Mucosa of descending colon (tissue), 3 donors: ENCODE measurements at regions not wholly inside any gene's neighbourhood (a gene's known extent, or its start where the extent isn't known, plus 50 kb on each side); places are given as distances from the start of the nearest gene placed in this dataset.
"Not testable (repeated sequence)": the region's sequence is repeated elsewhere in the genome, so short reads cannot be mapped to it uniquely, and the experiment has no call there.

Experiments
- ATAC-seq: fragments of 200-7000 bp; cut with Tn5 transposase; one replicate; pipeline ENCODE4 v1.9.1; 2020; ENCODE audit warnings: mild to moderate bottlenecking, moderate library complexity
- DNase-seq, 3 donors: peaks; one replicate each; pipeline ENCODE4 v3.0.0-alpha.2; 2020
- H3K36me3 ChIP-seq: fragments of 200-600 bp; one replicate; pipeline ENCODE4 v1.8.0; 2021; ENCODE audit warnings: low read depth, mild to moderate bottlenecking
- H3K4me1 ChIP-seq: fragments of 200-600 bp; one replicate; pipeline ENCODE4 v1.8.0; 2021; ENCODE audit warnings: low read depth, mild to moderate bottlenecking
- H3K4me3 ChIP-seq: fragments of 200-600 bp; one replicate; pipeline ENCODE4 v1.8.0; 2021; ENCODE audit warnings: mild to moderate bottlenecking
- H3K9me3 ChIP-seq: fragments of 200-600 bp; one replicate; pipeline ENCODE4 v1.8.0; 2021; ENCODE audit warnings: mild to moderate bottlenecking
- intact Hi-C, 2 donors: fragments of 100-400 bp; cut with DNase I in 1 of 2; cut with micrococcal nuclease in 1 of 2; formaldehyde crosslinking; loops; one replicate each; pipeline versions ENCODE4 v1.11.0 to v1.11.1; 2022; cut with DNase I, micrococcal nuclease
- TF ChIP-seq, protein P1 (sequence below): fragments of 200-600 bp; IDR thresholded peaks from one replicate; pipeline ENCODE4 v1.8.0; 2022; ENCODE audit warnings: antibody characterized with exemption, mild to moderate bottlenecking
- donor health status: DM: no; HTN: no; CAD: no; lungs with moderate emphysema.
- donor health status: DM: no; HTN: no; CAD: no.
- donor health status: DM: no; HTN: yes; CAD: no.

DNA sequence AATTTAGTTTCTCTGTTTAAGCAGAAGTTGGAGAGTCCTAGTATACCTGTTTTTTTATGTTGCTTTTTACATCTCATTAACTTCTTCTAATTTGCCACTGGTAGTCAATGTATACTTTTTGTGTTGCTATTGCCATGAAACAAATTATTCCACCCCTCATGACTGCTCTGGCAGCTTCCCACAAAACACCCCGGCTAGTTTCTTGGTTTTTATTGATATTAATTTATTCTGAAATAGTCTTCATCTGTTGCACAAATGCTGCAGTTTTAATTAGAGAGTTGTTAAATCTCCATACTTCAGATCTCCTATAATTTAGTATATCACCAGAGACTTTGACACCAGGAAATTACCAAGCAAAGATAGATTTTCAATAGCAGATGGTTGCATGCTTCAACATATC lies 1159.3 kb upstream of the PRR20A start:
- intact Hi-C loops = no loop called here
- H3K36me3 ChIP-seq = no peaks in the 10 kb centered on the region
- ATAC-seq (no peak), DNase-seq (no peak)
- TF ChIP-seq, protein P1, sequence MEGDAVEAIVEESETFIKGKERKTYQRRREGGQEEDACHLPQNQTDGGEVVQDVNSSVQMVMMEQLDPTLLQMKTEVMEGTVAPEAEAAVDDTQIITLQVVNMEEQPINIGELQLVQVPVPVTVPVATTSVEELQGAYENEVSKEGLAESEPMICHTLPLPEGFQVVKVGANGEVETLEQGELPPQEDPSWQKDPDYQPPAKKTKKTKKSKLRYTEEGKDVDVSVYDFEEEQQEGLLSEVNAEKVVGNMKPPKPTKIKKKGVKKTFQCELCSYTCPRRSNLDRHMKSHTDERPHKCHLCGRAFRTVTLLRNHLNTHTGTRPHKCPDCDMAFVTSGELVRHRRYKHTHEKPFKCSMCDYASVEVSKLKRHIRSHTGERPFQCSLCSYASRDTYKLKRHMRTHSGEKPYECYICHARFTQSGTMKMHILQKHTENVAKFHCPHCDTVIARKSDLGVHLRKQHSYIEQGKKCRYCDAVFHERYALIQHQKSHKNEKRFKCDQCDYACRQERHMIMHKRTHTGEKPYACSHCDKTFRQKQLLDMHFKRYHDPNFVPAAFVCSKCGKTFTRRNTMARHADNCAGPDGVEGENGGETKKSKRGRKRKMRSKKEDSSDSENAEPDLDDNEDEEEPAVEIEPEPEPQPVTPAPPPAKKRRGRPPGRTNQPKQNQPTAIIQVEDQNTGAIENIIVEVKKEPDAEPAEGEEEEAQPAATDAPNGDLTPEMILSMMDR = no peak
- H3K9me3 ChIP-seq = peaks cover 57% of the 10 kb centered on the region
- H3K4me1 ChIP-seq = no peaks in the 10 kb centered on the region
- no peak overlapping the region for H3K4me3 ChIP-seq

DNA sequence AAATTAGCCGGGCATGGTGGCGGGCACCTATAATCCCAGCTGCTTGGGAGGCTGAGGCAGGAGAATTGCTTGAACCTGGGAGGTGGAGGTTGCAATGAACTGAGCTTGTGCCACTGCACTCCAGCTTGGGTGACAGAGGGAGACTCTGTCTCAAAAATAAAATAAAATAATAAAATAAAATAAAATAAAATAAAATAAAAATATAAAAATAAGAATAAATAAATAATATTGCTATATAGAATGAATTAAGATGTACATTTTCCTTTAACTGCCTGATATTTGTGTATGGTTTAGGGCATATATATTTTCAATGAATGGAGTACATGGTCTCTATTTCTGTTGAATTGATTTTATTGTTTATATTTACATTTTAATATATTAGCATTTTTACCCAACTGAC lies 1156.7 kb upstream of the PRR20A start:
- ATAC-seq, intact Hi-C loops, H3K4me1 ChIP-seq, H3K4me3 ChIP-seq, DNase-seq, H3K36me3 ChIP-seq: not testable (repeated sequence)
- peaks cover 54% of the 10 kb centered on the region for H3K9me3 ChIP-seq

DNA sequence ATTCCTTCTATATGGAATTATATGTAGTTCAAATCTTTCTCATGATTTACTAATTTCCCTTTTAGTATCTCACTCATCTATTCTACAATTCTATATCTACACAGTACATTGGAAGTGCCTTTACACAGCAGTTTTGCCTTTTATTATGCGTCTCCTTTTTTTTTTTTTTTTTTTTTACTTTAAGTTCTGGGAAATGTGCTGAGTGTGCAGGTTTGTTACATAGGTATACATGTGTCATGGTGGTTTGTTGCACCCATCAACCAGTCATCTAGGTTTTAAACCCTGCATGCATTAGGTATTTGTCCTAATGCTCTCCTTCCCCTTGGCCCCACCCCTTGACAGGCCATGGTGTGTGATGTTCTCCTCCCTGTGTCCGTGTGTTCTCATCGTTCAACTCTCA lies 1150.1 kb upstream of the PRR20A start:
- no peaks in the 10 kb centered on the region for H3K36me3 ChIP-seq
- H3K4me1 ChIP-seq = no peaks in the 10 kb centered on the region
- no peak overlapping the region for H3K4me3 ChIP-seq
- ATAC-seq = no peak
- intact Hi-C loops = no loop called here
- no peak for DNase-seq
- TF ChIP-seq, protein P1 = no peak
- peaks cover 45% of the 10 kb centered on the region for H3K9me3 ChIP-seq

DNA sequence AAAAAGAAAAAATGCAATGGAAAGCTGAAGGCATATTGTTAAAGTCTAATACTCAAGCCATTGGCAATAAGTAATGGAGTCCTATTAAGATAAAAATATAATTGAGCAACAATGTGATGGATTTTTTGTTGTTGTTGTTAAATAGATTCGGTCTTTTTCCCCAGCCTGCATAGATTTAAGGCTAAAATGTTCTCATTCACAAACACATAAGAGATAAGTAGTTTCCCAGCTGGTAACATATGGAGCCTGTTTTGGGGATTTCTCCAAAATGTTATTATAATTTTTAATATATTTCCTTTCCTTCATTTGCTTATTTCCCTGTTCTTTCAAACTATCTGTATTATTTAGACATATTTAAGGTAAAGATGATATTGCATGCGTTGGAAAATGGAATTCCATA lies 1149.1 kb upstream of the PRR20A start:
- TF ChIP-seq, protein P1 = no peak
- DNase-seq = no peak

DNA sequence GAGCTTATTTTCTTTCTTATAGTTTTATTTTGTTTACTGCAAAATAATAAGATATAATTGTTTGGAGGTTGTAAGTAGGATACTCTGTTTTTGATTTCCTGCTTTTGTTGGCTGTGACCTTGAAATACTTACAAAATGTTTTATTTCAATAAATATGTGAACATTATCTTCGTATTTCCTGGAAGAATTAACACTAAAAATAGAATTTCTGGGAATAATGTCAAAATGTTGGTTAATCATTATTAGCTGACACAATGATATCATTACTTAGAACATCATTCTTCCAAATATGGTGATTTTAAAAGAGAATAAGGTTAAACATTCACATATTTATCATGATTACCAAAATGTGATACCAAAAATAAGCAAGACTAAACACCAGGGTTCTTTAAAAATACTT lies 1148.6 kb upstream of the PRR20A start:
- H3K4me1 ChIP-seq = no peaks in the 10 kb centered on the region
- DNase-seq = no peak
- intact Hi-C loops = no loop called here
- H3K9me3 ChIP-seq = peaks cover 36% of the 10 kb centered on the region
- H3K36me3 ChIP-seq = no peaks in the 10 kb centered on the region
- TF ChIP-seq, protein P1 = no peak
- H3K4me3 ChIP-seq = no peak overlapping the region
- no peak for ATAC-seq

More for the DNA sequence above, 1149.1 kb upstream of the PRR20A start:
- H3K9me3 ChIP-seq = peaks cover 38% of the 10 kb centered on the region
- intact Hi-C loops = no loop called here
- no peaks in the 10 kb centered on the region for H3K36me3 ChIP-seq
- H3K4me1 ChIP-seq = no peaks in the 10 kb centered on the region
- no peak overlapping the region for H3K4me3 ChIP-seq
- ATAC-seq = no peak

DNA sequence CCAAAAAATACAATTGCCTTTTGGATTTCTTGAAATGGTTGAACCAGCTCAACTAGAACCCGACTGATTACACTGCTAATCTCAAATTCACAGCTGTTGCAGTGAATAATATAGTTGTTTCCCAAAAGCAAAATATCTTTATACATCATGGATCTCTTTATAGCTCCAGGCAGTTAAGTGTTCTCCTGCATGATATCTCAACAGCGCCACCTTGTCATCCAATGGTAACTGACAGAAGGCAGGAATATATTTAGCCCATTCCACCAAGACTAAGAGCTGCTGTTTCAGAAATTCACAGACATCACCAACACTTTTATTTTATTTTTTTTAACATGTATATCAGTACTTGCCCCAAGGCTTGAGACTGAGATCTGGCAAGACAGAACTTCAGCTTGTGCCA lies 1141.0 kb upstream of the PRR20A start:
- no peaks in the 10 kb centered on the region for H3K4me1 ChIP-seq
- H3K9me3 ChIP-seq = peaks cover 60% of the 10 kb centered on the region
- TF ChIP-seq, protein P1 = no peak
- H3K4me3 ChIP-seq = no peak overlapping the region
- H3K36me3 ChIP-seq = no peaks in the 10 kb centered on the region
- ATAC-seq = no peak
- intact Hi-C loops = no loop called here
- no peak for DNase-seq
